ENCODE measurements at regions not wholly inside any gene's neighbourhood (a gene's known extent, or its start where the extent isn't known, plus 50 kb on each side); places are given as distances from the start of the nearest gene placed in this dataset.

- FAIRE-seq (no peak), DNase-seq (ENCODE audit: low spot score) (no peak)
These were observed 451.4 kb upstream of the ADGRL2 start for GRCh38 chr1:81349194-81349965.

- no peak for FAIRE-seq
- DNase-seq (ENCODE audit: low spot score): no peak
These were observed 455.6 kb upstream of the ADGRL2 start for GRCh38 chr1:81345110-81345509.

- no peak for DNase-seq (ENCODE audit: low spot score)
- FAIRE-seq: no peak
These were observed 460.5 kb upstream of the ADGRL2 start for GRCh38 chr1:81340239-81340638.

GRCh38 chr1:81337226-81337625 is 463.5 kb upstream of the ADGRL2 start:
- FAIRE-seq (no peak), DNase-seq (ENCODE audit: low spot score) (no peak)

GRCh38 chr1:81335876-81336275 is 464.9 kb upstream of the ADGRL2 start:
- FAIRE-seq (no peak), DNase-seq (ENCODE audit: low spot score) (no peak)

- FAIRE-seq: no peak
These were observed 470.2 kb upstream of the ADGRL2 start for GRCh38 chr1:81330521-81330920.

GRCh38 chr1:81330111-81330510 is 470.6 kb upstream of the ADGRL2 start:
- FAIRE-seq (no peak), DNase-seq (ENCODE audit: low spot score) (no peak)

More at GRCh38 chr1:81330521-81330920, 470.2 kb upstream of the ADGRL2 start:
- no peak for DNase-seq (ENCODE audit: low spot score)

- FAIRE-seq (no peak), DNase-seq (ENCODE audit: low spot score) (no peak)
These were observed 471.7 kb upstream of the ADGRL2 start for GRCh38 chr1:81329041-81329440.

GRCh38 chr1:81327743-81328142 is 473.0 kb upstream of the ADGRL2 start:
- FAIRE-seq (no peak), DNase-seq (ENCODE audit: low spot score) (no peak)

GRCh38 chr1:81327103-81327710 is 473.5 kb upstream of the ADGRL2 start:
- no peak for FAIRE-seq
- DNase-seq (ENCODE audit: low spot score): no peak

GRCh38 chr1:81326212-81326611 is 474.5 kb upstream of the ADGRL2 start:
- DNase-seq (ENCODE audit: low spot score) (no peak), FAIRE-seq (no peak)

GRCh38 chr1:81325397-81325796 is 475.3 kb upstream of the ADGRL2 start:
- no peak for DNase-seq (ENCODE audit: low spot score)
- FAIRE-seq: no peak

GRCh38 chr1:81323862-81324261 is 476.9 kb upstream of the ADGRL2 start:
- no peak for FAIRE-seq
- no peak for DNase-seq (ENCODE audit: low spot score)

GRCh38 chr1:81317191-81317590 is 483.5 kb upstream of the ADGRL2 start:
- FAIRE-seq (no peak), DNase-seq (ENCODE audit: low spot score) (no peak)

- no peak for FAIRE-seq
These were observed 486.1 kb upstream of the ADGRL2 start for GRCh38 chr1:81314513-81315233.

GRCh38 chr1:81313289-81313688 is 487.4 kb upstream of the ADGRL2 start:
- FAIRE-seq (no peak), DNase-seq (ENCODE audit: low spot score) (no peak)

More at GRCh38 chr1:81314513-81315233, 486.1 kb upstream of the ADGRL2 start:
- DNase-seq (ENCODE audit: low spot score): no peak

- FAIRE-seq (no peak), DNase-seq (ENCODE audit: low spot score) (no peak)
These were observed 488.4 kb upstream of the ADGRL2 start for GRCh38 chr1:81312272-81312754.

- DNase-seq (ENCODE audit: low spot score): no peak
- FAIRE-seq: no peak
These were observed 490.5 kb upstream of the ADGRL2 start for GRCh38 chr1:81310250-81310649.

GRCh38 chr1:81308191-81308590 is 492.5 kb upstream of the ADGRL2 start:
- DNase-seq (ENCODE audit: low spot score) (no peak), FAIRE-seq (no peak)

- DNase-seq (ENCODE audit: low spot score) (no peak), FAIRE-seq (no peak)
These were observed 492.9 kb upstream of the ADGRL2 start for GRCh38 chr1:81307786-81308185.

GRCh38 chr1:81305997-81306452 is 494.7 kb upstream of the ADGRL2 start:
- FAIRE-seq (no peak), DNase-seq (ENCODE audit: low spot score) (peak; percentile 20)

- peak; percentile 56 for DNase-seq (ENCODE audit: low spot score)
- peak; percentile 90 for FAIRE-seq
These were observed 496.5 kb upstream of the ADGRL2 start for GRCh38 chr1:81304187-81304586.

All from RCC 7860 (cell line).